Right lobe of liver (tissue), 6 donors: ENCODE measurements at regions not wholly inside any gene's neighbourhood (a gene's known extent, or its start where the extent isn't known, plus 50 kb on each side); places are given as distances from the start of the nearest gene placed in this dataset.

Experiments
- ATAC-seq, 4 donors: fragments of 200-7000 bp; cut with Tn5 transposase; one replicate each; pipeline ENCODE4 v1.9.1; 2020; ENCODE audit warnings: mild to moderate bottlenecking in 4 of 4, moderate library complexity in 4 of 4
- DNase-seq, 3 donors: peaks; one replicate each; pipeline ENCODE4 v3.0.0-alpha.2; 2020
- H3K27ac ChIP-seq, 3 donors: fragments of 200-600 bp; one replicate each; pipeline ENCODE4 v1.8.0; 2022
- H3K27me3 ChIP-seq, 2 donors: fragments of 200-600 bp; one replicate each; pipeline ENCODE4 v1.8.0; 2022
- H3K36me3 ChIP-seq, 4 donors: fragments of 200-600 bp; sonication (generic) in 1 of 4; one replicate each; pipeline versions ENCODE4 v1.5.1 to v1.8.0; 2017 to 2022; ENCODE audit warnings: control low read depth in 1 of 4
- H3K4me1 ChIP-seq, 4 donors: fragments of 200-600 bp; sonication (generic) in 1 of 4; one replicate each; pipeline versions ENCODE4 v1.5.1 to v1.8.0; 2017 to 2022; ENCODE audit warnings: control low read depth in 1 of 4
- H3K4me3 ChIP-seq, 3 donors: fragments of 200-600 bp; one replicate each; pipeline ENCODE4 v1.8.0; 2022
- H3K9me3 ChIP-seq, 4 donors: fragments of 200-600 bp; sonication (generic) in 1 of 4; one replicate each; pipeline versions ENCODE4 v1.5.1 to v1.8.0; 2017 to 2022; ENCODE audit warnings: control low read depth in 1 of 4
- CTCF ChIP-seq, 4 donors: fragments of 200-600 bp in 3 of 4; fragments of 450-650 bp in 1 of 4; IDR thresholded peaks; one replicate each; pipeline versions ENCODE4 v1.5.1 to v1.8.0; 2016 to 2022; ENCODE audit warnings: antibody characterized with exemption in 4 of 4, mild to moderate bottlenecking in 2 of 4
- POLR2A ChIP-seq: fragments of 450-650 bp; IDR thresholded peaks from one replicate; pipeline ENCODE4 v1.6.1; 2017; ENCODE audit warnings: antibody characterized with exemption, mild to moderate bottlenecking
- WGBS: methylation state at CpG from one replicate; pipeline ENCODE4 v1.1.6; 2018; ENCODE audit warnings: low coverage, low lambda C conversion rate; ENCODE audit not compliant: insufficient coverage; ENCODE audit errors: missing lambda C conversion rate; 5-methylcytosine and 5-hydroxymethylcytosine counted together
- intact Hi-C, 2 donors: fragments of 100-400 bp; cut with DNase I; formaldehyde crosslinking; loops; one replicate each; pipeline versions ENCODE4 v1.11.2 to v1.14.1; 2022
- donor health status: DM: no; HTN: yes; CAD: no.
- donor health status: DM: no; HTN: no; CAD: no.
- donor health status: DM: no; HTN: no; CAD: no.
- donor health status: DM: no; HTN: yes; CAD: no.
- donor health status: DM: no; HTN: yes; CAD: no.

GRCh38 chr14:28077021-28077420 is 689.6 kb upstream of the FOXG1 start:
- Histone ChIP-seq H3K4me3 (no peak overlapping the region), H3K9me3 (no peaks in the 10 kb centered on the region), H3K27ac (no peak overlapping the region), H3K27me3 (no peaks in the 10 kb centered on the region), H3K4me1 (no peaks in the 10 kb centered on the region), H3K36me3 (no peaks in the 10 kb centered on the region)
- intact Hi-C loops, result no loop called here
- DNase-seq, result no peak
- TF ChIP-seq CTCF (IDR thresholded peaks at IDR 0.05), result no peak
- no peak for TF ChIP-seq POLR2A
- no peak for ATAC-seq

GRCh38 chr14:28083389-28083788 is 683.2 kb upstream of the FOXG1 start:
- Histone ChIP-seq H3K9me3 (no peaks in the 10 kb centered on the region), H3K4me3 (no peak overlapping the region), H3K27me3 (no peaks in the 10 kb centered on the region), H3K36me3 (no peaks in the 10 kb centered on the region), H3K27ac (no peak overlapping the region), H3K4me1 (no peaks in the 10 kb centered on the region)
- WGBS, result 70% methylated on average over 3 of the region's 3 CpGs
- intact Hi-C loops, result no loop called here
- TF ChIP-seq POLR2A (no peak), CTCF (IDR thresholded peaks at IDR 0.05) (no peak)
- DNase-seq, result no peak
- ATAC-seq, result no peak

- no peak for ATAC-seq
- H3K4me1 ChIP-seq, result no peaks in the 10 kb centered on the region
- WGBS, result 59% methylated on average over 5 of the region's 5 CpGs
- no peak overlapping the region for H3K27ac ChIP-seq
- no peaks in the 10 kb centered on the region for H3K27me3 ChIP-seq
- no peaks in the 10 kb centered on the region for H3K9me3 ChIP-seq
- no peak for DNase-seq
- intact Hi-C loops, result no loop called here
- TF ChIP-seq CTCF (IDR thresholded peaks at IDR 0.05) (no peak), POLR2A (no peak)
- H3K36me3 ChIP-seq, result no peaks in the 10 kb centered on the region
- H3K4me3 ChIP-seq, result no peak overlapping the region
Observed at GRCh38 chr14:28088125-28088524, 678.5 kb upstream of the FOXG1 start.

GRCh38 chr14:28097585-28097984 is 669.0 kb upstream of the FOXG1 start:
- ATAC-seq (no peak), DNase-seq (no peak)
- intact Hi-C loops, result no loop called here
- no peaks in the 10 kb centered on the region for H3K9me3 ChIP-seq
- H3K27ac ChIP-seq, result no peak overlapping the region
- TF ChIP-seq POLR2A (no peak), CTCF (IDR thresholded peaks at IDR 0.05) (no peak)
- no peaks in the 10 kb centered on the region for H3K27me3 ChIP-seq
- no peaks in the 10 kb centered on the region for H3K36me3 ChIP-seq
- H3K4me1 ChIP-seq, result no peaks in the 10 kb centered on the region
- H3K4me3 ChIP-seq, result no peak overlapping the region

GRCh38 chr14:28098856-28099255 is 667.7 kb upstream of the FOXG1 start:
- H3K36me3 ChIP-seq, result no peaks in the 10 kb centered on the region
- 61% methylated on average over 1 of the region's 1 CpG for WGBS
- no peaks in the 10 kb centered on the region for H3K9me3 ChIP-seq
- intact Hi-C loops, result no loop called here
- no peaks in the 10 kb centered on the region for H3K27me3 ChIP-seq
- H3K4me3 ChIP-seq, result no peak overlapping the region
- no peak for ATAC-seq
- no peak overlapping the region for H3K27ac ChIP-seq
- no peaks in the 10 kb centered on the region for H3K4me1 ChIP-seq
- DNase-seq, result no peak
- TF ChIP-seq CTCF (IDR thresholded peaks at IDR 0.05), result no peak
- TF ChIP-seq POLR2A, result no peak
